ENCODE measurements at regions not wholly inside any gene's neighbourhood (a gene's known extent, or its start where the extent isn't known, plus 50 kb on each side); places are given as distances from the start of the nearest gene placed in this dataset.
"Not testable (repeated sequence)": the region's sequence is repeated elsewhere in the genome, so short reads cannot be mapped to it uniquely, and the experiment has no call there.

GRCh38 chrX:28170713-28171112, 189.5 kb upstream of the DCAF8L1 start:
- Histone ChIP-seq H3K4me3 (no peak overlapping the region), H3K4me1 (no peaks in the 10 kb centered on the region), H3K27ac (no peak overlapping the region), H3K36me3 (ENCODE audit: insufficient read depth in 1 of 2, low read depth in 1 of 2) (no peaks in the 10 kb centered on the region), H3K9me3 (no peaks in the 10 kb centered on the region), H3K27me3 (ENCODE audit: insufficient read depth in 3 of 3, low read length in 2 of 3) (no peaks in the 10 kb centered on the region)
- 65 to 84% (median 83%) methylated on average over 2 of the region's 2 CpGs for WGBS, 3 donors
- intact Hi-C loops (cut with DNase I): no loop called here
- no peak for TF ChIP-seq CTCF (IDR thresholded peaks at IDR 0.05)
- ATAC-seq: no peak
- DNase-seq: no peak

- H3K27me3 ChIP-seq (ENCODE audit: insufficient read depth in 3 of 3, low read length in 2 of 3): no peaks in the 10 kb centered on the region
- no peaks in the 10 kb centered on the region for H3K36me3 ChIP-seq (ENCODE audit: insufficient read depth in 1 of 2, low read depth in 1 of 2)
- H3K4me3 ChIP-seq: no peak overlapping the region
- no peaks in the 10 kb centered on the region for H3K4me1 ChIP-seq
- 57 to 73% (median 70%) methylated on average over 9 of the region's 9 CpGs for WGBS, 3 donors
- H3K9me3 ChIP-seq: no peaks in the 10 kb centered on the region
- intact Hi-C loops (cut with DNase I): loop anchor here in 1 of 2 donors (10.0 kb wide), 1 partner anchor 837 kb away; no protein-coding TSS in a partner anchor
- no peak for TF ChIP-seq CTCF (IDR thresholded peaks at IDR 0.05)
- DNase-seq: no peak
- no peak overlapping the region for H3K27ac ChIP-seq
- ATAC-seq: no peak
These were observed 176.9 kb upstream of the DCAF8L1 start for GRCh38 chrX:28158019-28158777.

GRCh38 chrX:28152263-28152662, 171.0 kb upstream of the DCAF8L1 start:
- H3K27ac ChIP-seq; H3K4me1 ChIP-seq; H3K27me3 ChIP-seq (ENCODE audit: insufficient read depth in 3 of 3, low read length in 2 of 3); DNase-seq; H3K36me3 ChIP-seq (ENCODE audit: insufficient read depth in 1 of 2, low read depth in 1 of 2); ATAC-seq; H3K9me3 ChIP-seq; H3K4me3 ChIP-seq: not testable (repeated sequence)
- intact Hi-C loops (cut with DNase I): loop anchor here in 1 of 2 donors (10.0 kb wide), 1 partner anchor 843 kb away; no protein-coding TSS in a partner anchor
- WGBS, 3 donors: 71 to 84% (median 74%) methylated on average over 9 of the region's 9 CpGs

GRCh38 chrX:28135378-28136047, 154.3 kb upstream of the DCAF8L1 start:
- H3K27me3 ChIP-seq (ENCODE audit: insufficient read depth in 3 of 3, low read length in 2 of 3): no peaks in the 10 kb centered on the region
- no peaks in the 10 kb centered on the region for H3K4me1 ChIP-seq
- 65 to 78% (median 72%) methylated on average over 6 of the region's 6 CpGs for WGBS, 3 donors
- no peak for TF ChIP-seq CTCF (IDR thresholded peaks at IDR 0.05)
- no peaks in the 10 kb centered on the region for H3K36me3 ChIP-seq (ENCODE audit: insufficient read depth in 1 of 2, low read depth in 1 of 2)
- no peak overlapping the region for H3K27ac ChIP-seq
- intact Hi-C loops (cut with DNase I): no loop called here
- no peak for ATAC-seq
- H3K4me3 ChIP-seq: no peak overlapping the region
- H3K9me3 ChIP-seq: no peaks in the 10 kb centered on the region
- DNase-seq: no peak

- no peak for DNase-seq
- WGBS, 3 donors: 50 to 63% (median 59%) methylated on average over 4 of the region's 4 CpGs
- TF ChIP-seq CTCF (IDR thresholded peaks at IDR 0.05): no peak
These were observed 152.5 kb upstream of the DCAF8L1 start for GRCh38 chrX:28133763-28134162.

More at GRCh38 chrX:28133763-28134162, 152.5 kb upstream of the DCAF8L1 start:
- Histone ChIP-seq H3K9me3 (no peaks in the 10 kb centered on the region), H3K36me3 (ENCODE audit: insufficient read depth in 1 of 2, low read depth in 1 of 2) (no peaks in the 10 kb centered on the region), H3K4me1 (no peaks in the 10 kb centered on the region), H3K27me3 (ENCODE audit: insufficient read depth in 3 of 3, low read length in 2 of 3) (no peaks in the 10 kb centered on the region), H3K27ac (no peak overlapping the region), H3K4me3 (no peak overlapping the region)
- no peak for ATAC-seq
- intact Hi-C loops (cut with DNase I): no loop called here
